ENCODE measurements at regions not wholly inside any gene's neighbourhood (a gene's known extent, or its start where the extent isn't known, plus 50 kb on each side); places are given as distances from the start of the nearest gene placed in this dataset.

GRCh38 chr11:20249796-20250195 lies 89.5 kb upstream of the DBX1 start:
- DNase-seq, result no peak

GRCh38 chr11:20249378-20249777 lies 89.1 kb upstream of the DBX1 start:
- DNase-seq, result no peak

- no peak for DNase-seq
These were observed 88.6 kb upstream of the DBX1 start for GRCh38 chr11:20248871-20249270.

- DNase-seq, result no peak
These were observed 88.0 kb upstream of the DBX1 start for GRCh38 chr11:20248121-20248772.

- DNase-seq, result no peak
These were observed 87.3 kb upstream of the DBX1 start for GRCh38 chr11:20247591-20248007.

- DNase-seq, result no peak
These were observed 83.7 kb upstream of the DBX1 start for GRCh38 chr11:20243974-20244373.

- no peak for DNase-seq
These were observed 78.4 kb upstream of the DBX1 start for GRCh38 chr11:20238712-20239111.

GRCh38 chr11:20235164-20235563 lies 74.9 kb upstream of the DBX1 start:
- no peak for DNase-seq

GRCh38 chr11:20227631-20228030 lies 67.4 kb upstream of the DBX1 start:
- DNase-seq, result no peak

GRCh38 chr11:20226933-20227332 lies 66.7 kb upstream of the DBX1 start:
- no peak for DNase-seq

- DNase-seq, result no peak
These were observed 61.3 kb upstream of the DBX1 start for GRCh38 chr11:20221566-20221965.

GRCh38 chr11:20213790-20214189 lies 53.5 kb upstream of the DBX1 start:
- DNase-seq, result no peak

- DNase-seq, result no peak
These were observed 51.4 kb upstream of the DBX1 start for GRCh38 chr11:20211691-20212090.

Data from fibroblast of skin of right biceps (primary cell).